ENCODE measurements at regions not wholly inside any gene's neighbourhood (a gene's known extent, or its start where the extent isn't known, plus 50 kb on each side); places are given as distances from the start of the nearest gene placed in this dataset.

DNA sequence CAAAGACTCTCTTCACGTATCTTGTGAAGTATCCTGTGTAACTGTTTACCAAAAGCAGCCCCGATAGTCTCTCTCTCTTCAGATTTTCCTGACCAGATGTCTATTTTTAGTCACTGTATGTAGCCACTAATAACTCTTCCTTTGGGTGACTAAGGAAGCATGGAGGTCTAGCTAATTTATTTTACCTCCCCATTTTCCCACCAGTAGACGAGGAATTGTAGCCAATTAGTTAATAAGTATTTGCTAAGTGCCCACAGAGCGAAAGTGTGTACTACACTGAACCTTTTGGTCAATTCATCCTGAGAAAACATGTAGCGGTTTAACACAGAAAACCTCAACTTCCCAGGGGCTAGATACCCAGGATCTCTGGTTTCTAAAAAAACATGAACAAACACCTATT, 180.6 kb downstream of the TBX18 start:
- peaks cover 2% of the 10 kb centered on the region for H3K36me3 Mint-ChIP-seq
- no peaks in the 10 kb centered on the region for H3K27me3 Mint-ChIP-seq (ENCODE audit: low read depth)
- H3K4me1 Mint-ChIP-seq, result peaks cover 12% of the 10 kb centered on the region
- no peak overlapping the region for H3K27ac Mint-ChIP-seq
- H3K4me3 Mint-ChIP-seq, result no peak overlapping the region
- TF ChIP-seq, protein P1, sequence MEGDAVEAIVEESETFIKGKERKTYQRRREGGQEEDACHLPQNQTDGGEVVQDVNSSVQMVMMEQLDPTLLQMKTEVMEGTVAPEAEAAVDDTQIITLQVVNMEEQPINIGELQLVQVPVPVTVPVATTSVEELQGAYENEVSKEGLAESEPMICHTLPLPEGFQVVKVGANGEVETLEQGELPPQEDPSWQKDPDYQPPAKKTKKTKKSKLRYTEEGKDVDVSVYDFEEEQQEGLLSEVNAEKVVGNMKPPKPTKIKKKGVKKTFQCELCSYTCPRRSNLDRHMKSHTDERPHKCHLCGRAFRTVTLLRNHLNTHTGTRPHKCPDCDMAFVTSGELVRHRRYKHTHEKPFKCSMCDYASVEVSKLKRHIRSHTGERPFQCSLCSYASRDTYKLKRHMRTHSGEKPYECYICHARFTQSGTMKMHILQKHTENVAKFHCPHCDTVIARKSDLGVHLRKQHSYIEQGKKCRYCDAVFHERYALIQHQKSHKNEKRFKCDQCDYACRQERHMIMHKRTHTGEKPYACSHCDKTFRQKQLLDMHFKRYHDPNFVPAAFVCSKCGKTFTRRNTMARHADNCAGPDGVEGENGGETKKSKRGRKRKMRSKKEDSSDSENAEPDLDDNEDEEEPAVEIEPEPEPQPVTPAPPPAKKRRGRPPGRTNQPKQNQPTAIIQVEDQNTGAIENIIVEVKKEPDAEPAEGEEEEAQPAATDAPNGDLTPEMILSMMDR (IDR thresholded peaks at IDR 0.05; ENCODE audit: unreplicated experiment), result no peak
- DNase-seq (ENCODE audit: low spot score in 2 of 2, unreplicated experiment in 2 of 2), result no peak
- peaks cover 13% of the 10 kb centered on the region for H3K9me3 Mint-ChIP-seq

- Mint-ChIP-seq H3K27me3 (ENCODE audit: low read depth) (no peaks in the 10 kb centered on the region), H3K4me1 (peaks cover 12% of the 10 kb centered on the region), H3K36me3 (peaks cover 2% of the 10 kb centered on the region), H3K9me3 (peaks cover 13% of the 10 kb centered on the region), H3K4me3 (no peak overlapping the region), H3K27ac (no peak overlapping the region)
- TF ChIP-seq, protein P1 (IDR thresholded peaks at IDR 0.05; ENCODE audit: unreplicated experiment), result no peak
- DNase-seq (ENCODE audit: low spot score in 2 of 2, unreplicated experiment in 2 of 2), result no peak
These were observed 181.4 kb downstream of the TBX18 start for GRCh38 chr6:84582997-84583396.

GRCh38 chr6:84581494-84582259, 182.7 kb downstream of the TBX18 start:
- H3K4me3 Mint-ChIP-seq, result no peak overlapping the region
- TF ChIP-seq, protein P1 (IDR thresholded peaks at IDR 0.05; ENCODE audit: unreplicated experiment), result no peak
- DNase-seq (ENCODE audit: low spot score in 2 of 2, unreplicated experiment in 2 of 2), result no peak
- peaks cover 12% of the 10 kb centered on the region for H3K4me1 Mint-ChIP-seq
- peaks cover 13% of the 10 kb centered on the region for H3K9me3 Mint-ChIP-seq
- H3K36me3 Mint-ChIP-seq, result peaks cover 2% of the 10 kb centered on the region
- H3K27me3 Mint-ChIP-seq (ENCODE audit: low read depth), result no peaks in the 10 kb centered on the region
- H3K27ac Mint-ChIP-seq, result no peak overlapping the region

DNA sequence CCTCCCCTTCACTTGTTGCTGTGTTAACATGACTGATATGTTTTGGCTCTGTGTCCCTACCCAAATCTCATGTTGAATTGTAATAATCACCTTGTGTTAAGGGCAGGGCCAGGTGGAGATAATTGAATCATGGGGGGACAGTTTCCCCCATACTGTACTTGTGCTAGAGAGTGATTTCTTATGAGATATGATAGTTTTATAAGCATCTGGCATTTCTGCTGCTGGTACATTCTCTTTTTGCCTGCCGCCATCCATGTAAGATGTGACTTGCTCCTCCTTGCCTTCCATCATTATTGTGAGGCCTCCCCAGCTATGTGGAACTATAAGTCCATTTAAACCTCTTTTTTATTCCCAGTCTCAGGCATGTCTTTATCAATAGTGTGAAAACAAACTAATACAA, 185.0 kb downstream of the TBX18 start:
- Mint-ChIP-seq H3K36me3 (peaks cover 2% of the 10 kb centered on the region), H3K4me3 (no peak overlapping the region), H3K4me1 (peaks cover 12% of the 10 kb centered on the region), H3K27ac (no peak overlapping the region), H3K9me3 (peaks cover 13% of the 10 kb centered on the region), H3K27me3 (ENCODE audit: low read depth) (no peaks in the 10 kb centered on the region)
- TF ChIP-seq, protein P1 (IDR thresholded peaks at IDR 0.05; ENCODE audit: unreplicated experiment), result no peak
- DNase-seq (ENCODE audit: low spot score in 2 of 2, unreplicated experiment in 2 of 2), result no peak

- TF ChIP-seq, protein P1 (IDR thresholded peaks at IDR 0.05; ENCODE audit: unreplicated experiment), result no peak
- H3K27me3 Mint-ChIP-seq (ENCODE audit: low read depth), result no peaks in the 10 kb centered on the region
- peaks cover 13% of the 10 kb centered on the region for H3K9me3 Mint-ChIP-seq
- no peaks in the 10 kb centered on the region for H3K4me1 Mint-ChIP-seq
- no peak overlapping the region for H3K4me3 Mint-ChIP-seq
- DNase-seq (ENCODE audit: low spot score in 2 of 2, unreplicated experiment in 2 of 2), result no peak
- peaks cover 2% of the 10 kb centered on the region for H3K36me3 Mint-ChIP-seq
- no peak overlapping the region for H3K27ac Mint-ChIP-seq
These were observed 188.4 kb downstream of the TBX18 start for GRCh38 chr6:84576029-84576428.

Data from mesothelial cell of epicardium (in vitro differentiated cells).